Endodermal cell (in vitro differentiated cells): ENCODE measurements at regions not wholly inside any gene's neighbourhood (a gene's known extent, or its start where the extent isn't known, plus 50 kb on each side); places are given as distances from the start of the nearest gene placed in this dataset.

ENCODE experiments used
- DNase-seq: peaks from one replicate; pipeline ENCODE4 v3.0.0-alpha.2; 2017
- H3K27ac ChIP-seq: 2 replicates; pipeline ENCODE4 v1.5.1; 2013; ENCODE audit warnings: mild to moderate bottlenecking, low read depth, low read length, moderate library complexity
- H3K27me3 ChIP-seq: 2 replicates; pipeline ENCODE4 v1.6.1; 2013; ENCODE audit warnings: mild to moderate bottlenecking, low read length, moderate library complexity; ENCODE audit not compliant: insufficient read depth, control insufficient read depth, poor library complexity, severe bottlenecking
- H3K36me3 ChIP-seq: 2 replicates; pipeline ENCODE4 v1.7.0; 2013; ENCODE audit warnings: mild to moderate bottlenecking, low read length, moderate library complexity; ENCODE audit not compliant: control insufficient read depth, insufficient read depth
- H3K4me1 ChIP-seq: one replicate; pipeline ENCODE4 v1.7.0; 2013; ENCODE audit warnings: low read length; ENCODE audit not compliant: control insufficient read depth, insufficient read depth
- H3K4me3 ChIP-seq: 2 replicates; pipeline ENCODE4 v1.5.1; 2013; ENCODE audit warnings: mild to moderate bottlenecking, low read length, moderate library complexity
- H3K9ac ChIP-seq: 2 replicates; pipeline ENCODE4 v1.6.1; 2013; ENCODE audit warnings: mild to moderate bottlenecking, low read length, moderate library complexity; ENCODE audit not compliant: poor library complexity, severe bottlenecking; ENCODE audit errors: extremely low read depth
- H3K9me3 ChIP-seq: 2 replicates; pipeline ENCODE4 v1.6.1; 2013; ENCODE audit warnings: mild to moderate bottlenecking, low read length, moderate library complexity; ENCODE audit not compliant: control insufficient read depth
- H3K27ac Mint-ChIP-seq: 2 replicates; pipeline ENCODE4 v1.8.0; 2020; ENCODE audit warnings: mixed read lengths
- H3K27me3 Mint-ChIP-seq: 2 replicates; pipeline ENCODE4 v1.8.0; 2021; ENCODE audit warnings: mild to moderate bottlenecking, mixed read lengths; ENCODE audit not compliant: insufficient read depth
- H3K36me3 Mint-ChIP-seq: 2 replicates; pipeline ENCODE4 v1.8.0; 2020; ENCODE audit warnings: low read depth, mixed read lengths
- H3K4me1 Mint-ChIP-seq: 2 replicates; pipeline ENCODE4 v1.8.0; 2020; ENCODE audit warnings: mixed read lengths
- H3K4me3 Mint-ChIP-seq: 2 replicates; pipeline ENCODE4 v1.8.0; 2020; ENCODE audit warnings: mild to moderate bottlenecking, moderate library complexity, mixed read lengths
- H3K9me3 Mint-ChIP-seq: 2 replicates; pipeline ENCODE4 v1.8.0; 2020; ENCODE audit warnings: mild to moderate bottlenecking, mixed read lengths
- WGBS, 2 experiments: methylation state at CpG; one replicate each; pipeline versions ENCODE4 v1.1.5 to v1.1.7; 2013; ENCODE audit warnings: missing lambda C conversion rate in 2 of 2, mixed read lengths in 1 of 2; ENCODE audit not compliant: insufficient coverage in 1 of 2, insufficient read length in 1 of 2; 5-methylcytosine and 5-hydroxymethylcytosine counted together
- TF ChIP-seq, protein P1 (sequence below): fragments of 200-600 bp; sonication (generic); conservative IDR thresholded peaks from 2 replicates; pipeline ENCODE4 v1.5.0; 2021; ENCODE audit warnings: antibody characterized with exemption, mild to moderate bottlenecking

DNA sequence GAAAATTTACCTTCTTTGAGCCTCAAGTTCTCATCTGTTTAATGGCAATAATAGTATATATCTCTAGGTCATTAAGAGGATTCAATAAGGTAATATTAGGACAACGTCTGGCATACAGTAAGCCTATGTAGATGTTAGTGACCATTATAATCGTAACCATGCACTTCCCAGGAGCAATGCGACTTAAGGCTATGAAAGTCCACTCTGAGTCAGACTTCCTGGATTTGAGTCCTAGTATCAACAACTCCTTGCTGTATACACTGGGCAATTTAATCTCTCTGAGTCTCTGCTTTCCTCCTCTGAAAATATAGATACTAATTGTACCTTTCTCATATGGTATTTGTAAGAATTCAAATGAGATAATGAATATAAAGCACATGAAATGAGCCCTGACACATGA lies 168.1 kb upstream of the HDDC2 start:
- Histone ChIP-seq H3K9ac (no peak overlapping the region), H3K4me1 (no peaks in the 10 kb centered on the region), H3K36me3 (no peaks in the 10 kb centered on the region), H3K9me3 (peaks cover 14% of the 10 kb centered on the region), H3K27ac (no peak overlapping the region), H3K4me3 (no peak overlapping the region), H3K27me3 (no peaks in the 10 kb centered on the region)
- TF ChIP-seq, protein P1, sequence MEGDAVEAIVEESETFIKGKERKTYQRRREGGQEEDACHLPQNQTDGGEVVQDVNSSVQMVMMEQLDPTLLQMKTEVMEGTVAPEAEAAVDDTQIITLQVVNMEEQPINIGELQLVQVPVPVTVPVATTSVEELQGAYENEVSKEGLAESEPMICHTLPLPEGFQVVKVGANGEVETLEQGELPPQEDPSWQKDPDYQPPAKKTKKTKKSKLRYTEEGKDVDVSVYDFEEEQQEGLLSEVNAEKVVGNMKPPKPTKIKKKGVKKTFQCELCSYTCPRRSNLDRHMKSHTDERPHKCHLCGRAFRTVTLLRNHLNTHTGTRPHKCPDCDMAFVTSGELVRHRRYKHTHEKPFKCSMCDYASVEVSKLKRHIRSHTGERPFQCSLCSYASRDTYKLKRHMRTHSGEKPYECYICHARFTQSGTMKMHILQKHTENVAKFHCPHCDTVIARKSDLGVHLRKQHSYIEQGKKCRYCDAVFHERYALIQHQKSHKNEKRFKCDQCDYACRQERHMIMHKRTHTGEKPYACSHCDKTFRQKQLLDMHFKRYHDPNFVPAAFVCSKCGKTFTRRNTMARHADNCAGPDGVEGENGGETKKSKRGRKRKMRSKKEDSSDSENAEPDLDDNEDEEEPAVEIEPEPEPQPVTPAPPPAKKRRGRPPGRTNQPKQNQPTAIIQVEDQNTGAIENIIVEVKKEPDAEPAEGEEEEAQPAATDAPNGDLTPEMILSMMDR: no peak
- 93 to 95% methylated on average over 3 of the region's 3 CpGs for WGBS, 2 experiments
- Mint-ChIP-seq H3K9me3 (peaks cover 28% of the 10 kb centered on the region), H3K36me3 (peaks cover 2% of the 10 kb centered on the region), H3K27ac (no peak overlapping the region), H3K27me3 (no peaks in the 10 kb centered on the region), H3K4me1 (peaks cover 11% of the 10 kb centered on the region), H3K4me3 (no peak overlapping the region)
- DNase-seq: no peak

DNA sequence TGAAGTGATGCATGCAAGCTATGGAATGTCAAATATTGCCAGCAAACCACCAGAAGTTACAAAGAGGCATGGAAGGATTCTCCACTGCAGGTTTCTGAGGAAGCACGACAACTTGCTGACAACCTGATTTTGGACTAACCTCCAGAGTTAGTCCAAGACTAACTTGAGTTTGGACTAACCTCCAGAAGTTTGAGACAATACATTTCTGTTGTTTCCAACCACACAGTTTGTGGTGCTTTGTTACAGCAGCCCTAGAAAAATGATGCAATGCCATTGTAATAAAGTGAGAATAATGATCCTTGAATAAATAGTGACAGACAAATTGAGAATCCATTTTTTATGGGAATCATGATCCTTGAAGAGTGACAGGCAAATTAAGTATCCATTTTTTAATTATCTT lies 169.9 kb upstream of the HDDC2 start:
- DNase-seq: no peak
- Mint-ChIP-seq H3K9me3 (peaks cover 10% of the 10 kb centered on the region), H3K36me3 (no peaks in the 10 kb centered on the region), H3K4me3 (no peak overlapping the region), H3K27me3 (no peaks in the 10 kb centered on the region), H3K4me1 (peaks cover 11% of the 10 kb centered on the region), H3K27ac (no peak overlapping the region)
- 84 to 88% methylated on average over 1 of the region's 1 CpG for WGBS, 2 experiments
- Histone ChIP-seq H3K36me3 (no peaks in the 10 kb centered on the region), H3K9ac (no peak overlapping the region), H3K9me3 (no peaks in the 10 kb centered on the region), H3K4me3 (no peak overlapping the region), H3K27ac (no peak overlapping the region), H3K27me3 (no peaks in the 10 kb centered on the region), H3K4me1 (no peaks in the 10 kb centered on the region)
- TF ChIP-seq, protein P1: no peak

DNA sequence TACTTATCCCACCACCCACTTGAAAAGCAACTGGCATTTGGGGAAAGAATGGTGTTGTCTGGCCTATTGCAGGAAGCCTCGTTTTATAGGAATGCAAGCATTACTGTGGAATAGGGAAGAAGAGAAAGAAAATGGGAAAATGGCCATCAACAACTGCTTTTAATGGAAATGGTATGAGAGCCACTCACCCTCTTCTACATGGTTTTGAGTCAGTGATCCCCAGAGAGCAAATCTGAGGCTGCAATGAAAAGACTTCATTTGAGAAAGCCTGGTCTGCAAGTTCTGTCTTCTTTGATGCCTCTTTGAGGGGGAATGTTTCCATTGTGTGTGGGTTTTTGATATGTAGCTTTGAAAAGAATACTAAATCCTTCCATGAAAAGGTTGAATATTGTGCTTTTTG lies 172.3 kb upstream of the HDDC2 start:
- no peak for DNase-seq
- 76% methylated on average over 1 of the region's 1 CpG; no CpG with 5 or more reads in 1 of the 2 experiments for WGBS, 2 experiments
- Histone ChIP-seq H3K27ac (no peak overlapping the region), H3K36me3 (no peaks in the 10 kb centered on the region), H3K9me3 (no peaks in the 10 kb centered on the region), H3K4me3 (no peak overlapping the region), H3K4me1 (no peaks in the 10 kb centered on the region), H3K9ac (no peak overlapping the region), H3K27me3 (no peaks in the 10 kb centered on the region)
- peaks cover 11% of the 10 kb centered on the region for H3K4me1 Mint-ChIP-seq
- H3K4me3 Mint-ChIP-seq: no peak overlapping the region
- no peak overlapping the region for H3K27ac Mint-ChIP-seq
- H3K9me3 Mint-ChIP-seq: no peaks in the 10 kb centered on the region
- TF ChIP-seq, protein P1: no peak
- no peaks in the 10 kb centered on the region for H3K27me3 Mint-ChIP-seq
- no peaks in the 10 kb centered on the region for H3K36me3 Mint-ChIP-seq
